ENCODE measurements at regions not wholly inside any gene's neighbourhood (a gene's known extent, or its start where the extent isn't known, plus 50 kb on each side); places are given as distances from the start of the nearest gene placed in this dataset.

- TF ChIP-seq POLR2A (IDR thresholded peaks at IDR 0.05; ENCODE audit: low read length) (no peak), GATA1 (IDR thresholded peaks at IDR 0.05; ENCODE audit: low read depth, low read length) (no peak)
Measured at GRCh38 chr14:71331403-71331802, 424.1 kb downstream of the PCNX1 start.

Measured in erythroblast (primary cell).